MM.1S (cell line): ENCODE measurements at regions not wholly inside any gene's neighbourhood (a gene's known extent, or its start where the extent isn't known, plus 50 kb on each side); places are given as distances from the start of the nearest gene placed in this dataset.

ENCODE experiments used
- CTCF ChIP-seq: fragments of 300-600 bp; sonication (generic); IDR thresholded peaks from 2 replicates; pipeline ENCODE4 v1.5.1; 2016; ENCODE audit warnings: antibody characterized with exemption, low read length, mixed read lengths
- EZH2 ChIP-seq: fragments of 300-600 bp; sonication (generic); optimal IDR thresholded peaks from 2 replicates; pipeline ENCODE3; 2017; ENCODE audit warnings: low read depth, mild to moderate bottlenecking, antibody characterized with exemption, low read length, mixed read lengths

- TF ChIP-seq CTCF (no peak), EZH2 (no peak)
These were observed 332.3 kb upstream of the PRKCQ start for GRCh38 chr10:6912424-6912823.
